NCI-H2171 treated with DMSO at 0.1 percent for 48 hours (cell line): ENCODE measurements at regions not wholly inside any gene's neighbourhood (a gene's known extent, or its start where the extent isn't known, plus 50 kb on each side); places are given as distances from the start of the nearest gene placed in this dataset.
A peak's percentile ranks its signal among the peaks of the same experiment; 100 is the strongest.

Experiments
- DNase-seq: peaks from one replicate; lab custom pipeline; 2025; lab: John Stamatoyannopoulos, UW

DNA sequence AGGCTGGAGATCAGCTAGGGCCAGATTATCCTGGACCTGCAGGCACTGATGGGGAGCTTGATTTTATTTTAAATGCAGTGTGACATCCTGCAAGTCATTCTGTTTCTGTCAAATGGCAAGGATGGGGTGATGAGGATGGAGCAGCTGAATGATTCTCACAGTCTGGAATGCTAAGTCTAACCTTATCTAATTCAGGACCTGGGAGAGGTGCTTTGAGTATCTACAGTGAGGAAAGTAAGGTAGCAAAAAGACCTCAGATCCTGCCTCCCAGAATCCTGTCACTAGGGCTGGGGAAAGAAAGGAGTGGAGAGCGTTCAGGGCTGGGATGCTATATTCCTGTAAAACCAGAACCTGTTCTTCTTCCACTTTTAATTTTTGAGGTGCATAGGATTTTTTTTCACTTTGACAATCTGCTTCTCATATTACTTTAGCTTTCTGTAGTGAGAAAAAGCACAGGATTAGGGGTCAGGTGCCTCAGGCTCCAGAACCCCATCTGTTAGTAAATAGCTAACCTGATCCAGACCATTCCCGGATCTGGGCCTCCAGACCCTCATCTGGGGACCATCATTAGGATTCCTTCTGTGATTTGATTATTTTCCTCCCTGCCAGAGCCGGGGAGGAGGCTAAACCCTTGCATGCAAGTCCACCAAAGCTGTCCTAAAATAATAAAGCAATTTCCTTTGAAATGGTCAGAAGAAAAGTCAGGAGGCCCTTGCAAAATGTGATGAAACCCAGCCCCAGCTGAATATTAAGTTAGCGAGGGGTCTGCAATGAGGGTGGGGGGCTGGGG lies 54.7 kb downstream of the ASCL1 start:
- DNase-seq: peak; percentile 29

DNA sequence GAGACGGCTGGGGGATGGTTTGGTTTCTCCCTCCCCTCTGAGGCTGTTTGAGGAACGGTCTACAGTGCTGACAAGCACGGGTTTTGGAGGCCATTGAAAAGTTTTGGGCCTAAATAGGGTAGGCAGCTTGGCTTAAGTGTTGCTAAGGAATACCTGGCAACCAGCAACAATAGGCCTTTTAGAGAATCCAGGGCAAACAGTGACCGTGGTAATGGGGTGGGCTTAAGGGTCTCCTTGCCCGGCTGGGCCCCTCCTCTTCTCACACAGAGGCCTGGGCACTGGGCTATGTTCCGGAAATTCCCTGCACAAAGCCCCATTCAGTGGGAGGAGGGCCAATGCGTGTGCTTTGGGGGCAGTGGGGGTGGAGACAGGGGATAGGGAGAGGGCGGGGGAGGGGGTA lies 55.4 kb downstream of the ASCL1 start:
- DNase-seq: no peak

- no peak for DNase-seq
Measured at GRCh38 chr12:103013741-103014300, 56.3 kb downstream of the ASCL1 start.

DNA sequence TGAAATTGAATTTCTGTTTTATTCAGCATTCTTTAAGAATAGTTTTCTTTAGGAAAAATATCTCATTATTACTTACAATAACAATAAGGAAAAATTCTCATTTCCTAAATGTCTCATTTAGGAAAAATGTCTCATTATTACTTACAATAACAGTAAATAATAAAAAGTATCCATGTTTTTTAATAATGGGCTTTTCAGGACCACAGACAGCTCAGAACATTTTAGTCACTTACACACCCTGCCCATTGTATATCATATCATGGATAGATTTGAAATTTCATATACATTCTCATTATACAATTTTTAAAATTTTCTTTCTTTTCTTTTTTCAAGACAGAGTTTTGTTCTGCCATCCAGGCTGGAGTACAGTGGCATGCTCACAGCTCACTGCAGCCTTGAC lies 58.9 kb downstream of the ASCL1 start:
- no peak for DNase-seq

DNA sequence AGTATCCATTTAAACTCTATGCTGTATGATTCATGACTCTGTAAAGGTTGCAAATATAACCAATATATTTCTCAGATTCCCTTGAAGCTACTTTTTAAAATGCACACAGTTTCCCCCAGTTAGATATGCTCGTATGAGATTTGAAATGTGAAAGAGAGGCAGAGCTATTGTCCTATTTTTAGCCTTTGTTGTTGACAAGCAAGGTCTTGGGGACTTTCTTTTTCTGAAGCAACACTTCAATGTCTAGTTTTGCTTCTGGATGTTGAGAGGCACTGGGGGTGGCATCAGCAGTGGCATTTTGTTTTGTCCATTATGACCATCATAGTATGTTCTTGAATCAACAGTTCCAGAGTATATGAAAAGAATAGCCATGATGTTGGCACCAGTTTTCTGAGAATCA lies 63.4 kb downstream of the ASCL1 start:
- no peak for DNase-seq

GRCh38 chr12:103021538-103022218 lies 64.2 kb downstream of the ASCL1 start:
- DNase-seq: no peak

GRCh38 chr12:103024650-103025049 lies 67.2 kb downstream of the ASCL1 start:
- no peak for DNase-seq

- peak; percentile 97 for DNase-seq
Measured at GRCh38 chr12:103026643-103027042, 69.2 kb downstream of the ASCL1 start.

- DNase-seq: peak; percentile 79
Measured at GRCh38 chr12:103028881-103029639, 71.6 kb downstream of the ASCL1 start.

DNA sequence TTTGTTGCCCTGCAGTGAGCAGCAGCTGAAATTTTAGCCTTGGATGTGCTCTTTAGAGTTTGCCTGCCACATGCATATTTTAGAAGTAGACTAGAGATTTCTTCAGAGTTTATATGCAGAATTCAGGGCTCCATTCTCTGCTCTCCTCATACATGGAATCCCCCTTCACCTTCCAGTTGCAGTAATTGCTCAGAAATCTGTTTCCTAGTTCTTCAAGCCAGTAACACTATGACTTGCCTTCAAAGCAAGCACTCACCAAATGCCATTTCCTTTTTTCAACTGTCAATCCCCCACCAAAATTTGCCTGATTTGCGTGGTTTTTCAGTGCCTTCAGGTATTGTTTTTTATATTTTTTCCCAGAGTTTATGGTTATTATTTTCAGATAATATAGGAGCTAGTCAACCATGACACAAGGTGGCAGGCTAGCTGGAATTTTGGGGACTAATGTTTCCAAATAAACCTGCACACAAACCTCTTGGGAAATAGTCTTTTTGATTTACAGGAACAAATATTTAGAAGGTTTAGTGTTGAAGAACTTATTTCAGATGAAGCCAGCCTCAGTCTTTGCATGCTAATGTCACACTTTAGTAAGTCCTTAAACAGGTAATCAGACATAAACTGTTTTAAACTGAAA lies 79.2 kb downstream of the ASCL1 start:
- peak; percentile 17 for DNase-seq

DNA sequence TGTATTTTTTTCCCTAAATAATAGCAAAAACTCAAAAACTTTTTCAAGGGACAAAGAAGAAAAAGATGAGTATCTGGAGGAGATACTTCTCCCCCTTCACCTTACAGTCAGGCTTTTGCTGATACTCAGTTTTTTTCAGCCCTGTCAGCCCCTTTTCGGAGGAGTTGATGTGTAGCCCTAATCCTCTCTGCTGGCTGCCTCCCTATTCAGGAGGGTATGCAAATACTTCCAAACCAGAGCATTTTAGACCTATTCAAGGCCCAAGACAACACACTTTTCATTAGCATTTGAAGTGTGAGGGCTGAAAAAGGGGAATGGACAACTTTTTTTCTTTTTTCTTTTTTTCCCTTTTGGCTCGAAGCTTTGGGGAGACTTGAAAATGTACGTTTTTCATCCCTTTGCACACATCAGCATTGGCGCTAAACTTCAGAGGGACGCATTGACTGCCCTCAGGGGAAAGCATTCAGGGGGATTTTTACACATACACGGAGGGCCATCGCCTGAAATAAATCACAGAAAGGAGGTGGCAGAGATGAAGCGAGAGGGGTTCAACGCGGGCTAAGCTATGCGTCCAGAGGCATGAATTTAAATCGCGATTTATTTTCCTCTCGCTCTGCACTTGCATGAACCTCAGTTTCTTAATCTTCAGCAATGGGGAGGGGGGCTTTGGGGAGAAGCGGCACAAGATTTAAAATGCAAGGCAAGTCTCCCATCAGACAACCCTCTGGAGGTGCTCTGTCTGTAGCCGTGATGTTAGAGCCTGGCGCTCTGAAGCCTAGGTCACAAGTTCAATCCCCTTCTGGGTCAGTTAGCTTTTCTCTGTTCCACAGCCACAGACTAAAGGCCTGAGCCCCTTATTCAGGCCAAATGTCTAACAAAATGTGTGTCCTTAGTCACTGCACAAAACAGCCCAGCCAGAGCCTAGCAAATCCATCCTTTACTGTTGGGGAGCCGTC lies 86.3 kb downstream of the ASCL1 start:
- no peak for DNase-seq

GRCh38 chr12:103046154-103046553 lies 88.7 kb downstream of the ASCL1 start:
- DNase-seq: no peak

- DNase-seq: peak; percentile 37
Measured at GRCh38 chr12:103050273-103050672, 92.8 kb downstream of the ASCL1 start.

GRCh38 chr12:103053089-103053488 lies 95.6 kb downstream of the ASCL1 start:
- no peak for DNase-seq

DNA sequence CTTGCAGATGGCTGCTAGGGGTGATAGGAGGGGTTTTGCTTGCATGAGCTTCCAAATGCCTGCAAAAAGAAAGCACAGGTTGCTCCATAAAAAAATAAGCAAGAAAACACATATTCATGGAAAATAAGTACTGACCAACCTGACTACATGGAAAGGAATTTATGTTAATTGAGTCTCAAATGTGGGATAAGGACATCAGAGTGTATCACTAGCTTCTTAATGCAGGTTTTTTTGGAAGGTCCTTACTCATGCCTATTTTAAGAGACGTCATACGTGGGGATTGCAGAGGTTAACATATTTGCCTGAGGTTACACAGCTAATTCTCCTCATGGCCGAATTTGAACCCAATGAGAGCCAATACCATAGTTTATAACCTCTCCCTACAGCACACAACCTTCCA lies 116.2 kb downstream of the ASCL1 start:
- no peak for DNase-seq

- no peak for DNase-seq
Measured at GRCh38 chr12:103075848-103076247, 118.4 kb downstream of the ASCL1 start.

GRCh38 chr12:103077108-103077773 lies 119.8 kb downstream of the ASCL1 start:
- no peak for DNase-seq

- DNase-seq: no peak
Measured at GRCh38 chr12:103085541-103085940, 128.1 kb downstream of the ASCL1 start.

DNA sequence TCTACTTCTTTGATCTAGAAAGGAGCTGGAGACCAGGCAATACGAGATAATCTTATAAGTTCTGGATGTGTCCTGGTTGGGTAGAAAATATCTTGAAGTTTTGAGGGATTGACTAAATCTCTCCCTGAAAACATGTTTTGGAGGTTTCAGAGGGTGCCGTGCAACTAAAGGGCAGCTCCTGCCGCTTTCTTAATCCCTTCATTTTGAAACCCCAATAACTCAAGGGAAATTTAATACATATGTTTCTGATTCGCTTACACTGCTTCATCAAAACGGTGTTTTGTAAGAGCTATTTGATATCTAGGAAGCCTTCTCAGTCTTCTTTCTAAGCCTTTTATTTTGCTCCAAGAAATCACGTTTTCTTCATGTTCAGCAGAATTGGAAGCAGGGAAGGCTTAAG lies 129.0 kb downstream of the ASCL1 start:
- no peak for DNase-seq

DNA sequence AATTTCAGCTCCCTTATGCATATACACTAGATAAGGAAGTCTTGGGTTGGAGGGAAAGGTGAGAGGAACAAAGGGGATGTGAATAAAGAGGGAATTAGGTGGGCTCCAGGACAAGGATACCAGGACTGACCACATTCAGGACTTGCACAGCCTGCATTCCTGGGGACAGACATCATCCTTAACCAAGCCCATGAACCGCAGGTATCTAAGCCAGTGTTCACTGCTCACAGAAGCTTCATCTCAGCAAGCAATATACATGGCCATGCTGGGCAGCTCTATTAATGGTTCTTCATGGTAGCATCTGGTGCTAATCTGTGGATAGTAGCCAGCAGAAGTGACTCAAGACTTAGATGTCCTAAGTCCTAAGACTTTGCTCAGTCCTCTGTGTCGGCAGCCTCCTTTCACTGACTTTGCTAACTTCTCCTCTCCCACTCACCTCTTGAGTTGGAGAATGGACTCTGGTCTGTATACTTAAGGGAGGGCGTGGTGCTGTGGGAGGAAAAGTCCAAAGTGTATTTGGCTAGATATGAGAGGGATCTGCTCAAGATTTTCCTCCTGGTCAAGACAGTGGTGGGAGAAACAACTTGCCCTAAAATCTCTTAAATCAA lies 136.1 kb downstream of the ASCL1 start:
- no peak for DNase-seq
